ENCODE measurements at regions not wholly inside any gene's neighbourhood (a gene's known extent, or its start where the extent isn't known, plus 50 kb on each side); places are given as distances from the start of the nearest gene placed in this dataset.
"Not testable (repeated sequence)": the region's sequence is repeated elsewhere in the genome, so short reads cannot be mapped to it uniquely, and the experiment has no call there.

- no peak for DNase-seq
Measured at GRCh38 chr13:82291852-82292251, 1590.4 kb downstream of the SLITRK1 start.

GRCh38 chr13:82275644-82276043, 1606.6 kb downstream of the SLITRK1 start:
- DNase-seq = no peak

GRCh38 chr13:82259284-82259683, 1623.0 kb downstream of the SLITRK1 start:
- no peak for DNase-seq

GRCh38 chr13:82257790-82258507, 1624.3 kb downstream of the SLITRK1 start:
- DNase-seq = no peak

- DNase-seq = no peak
Measured at GRCh38 chr13:82248762-82249161, 1633.5 kb downstream of the SLITRK1 start.

- no peak for DNase-seq
Measured at GRCh38 chr13:82245860-82246259, 1636.4 kb downstream of the SLITRK1 start.

GRCh38 chr13:82224806-82225205, 1657.5 kb downstream of the SLITRK1 start:
- no peak for DNase-seq

GRCh38 chr13:82221621-82222020, 1660.7 kb downstream of the SLITRK1 start:
- DNase-seq = no peak

GRCh38 chr13:82220641-82221040, 1661.6 kb downstream of the SLITRK1 start:
- no peak for DNase-seq

GRCh38 chr13:82216165-82216564, 1666.1 kb downstream of the SLITRK1 start:
- no peak for DNase-seq

- DNase-seq = no peak
Measured at GRCh38 chr13:82214341-82214740, 1667.9 kb downstream of the SLITRK1 start.

GRCh38 chr13:82206241-82206640, 1676.0 kb downstream of the SLITRK1 start:
- DNase-seq = no peak

GRCh38 chr13:82202398-82202797, 1679.9 kb downstream of the SLITRK1 start:
- no peak for DNase-seq

GRCh38 chr13:82196087-82196486, 1686.2 kb downstream of the SLITRK1 start:
- no peak for DNase-seq

- no peak for DNase-seq
Measured at GRCh38 chr13:82187227-82187626, 1695.0 kb downstream of the SLITRK1 start.

GRCh38 chr13:82176751-82177150, 1705.5 kb downstream of the SLITRK1 start:
- DNase-seq = no peak

GRCh38 chr13:82165396-82166174, 1716.7 kb downstream of the SLITRK1 start:
- DNase-seq = no peak

GRCh38 chr13:82164780-82165395, 1717.4 kb downstream of the SLITRK1 start:
- DNase-seq = not testable (repeated sequence)

GRCh38 chr13:82147526-82147925, 1734.7 kb downstream of the SLITRK1 start:
- no peak for DNase-seq

- DNase-seq = no peak
Measured at GRCh38 chr13:82136880-82137279, 1745.4 kb downstream of the SLITRK1 start.

GRCh38 chr13:82129281-82129680, 1753.0 kb downstream of the SLITRK1 start:
- DNase-seq = no peak

GRCh38 chr13:82118589-82118988, 1763.7 kb downstream of the SLITRK1 start:
- no peak for DNase-seq

- DNase-seq = no peak
Measured at GRCh38 chr13:82116422-82116989, 1765.8 kb downstream of the SLITRK1 start.

- no peak for DNase-seq
Measured at GRCh38 chr13:82115391-82115790, 1766.9 kb downstream of the SLITRK1 start.

Data from NCI-H1105 treated with DMSO at 0.1 percent for 48 hours (cell line).